Adrenal gland (tissue), 5 donors: ENCODE measurements at regions not wholly inside any gene's neighbourhood (a gene's known extent, or its start where the extent isn't known, plus 50 kb on each side); places are given as distances from the start of the nearest gene placed in this dataset.

Source experiments
- CTCF ChIP-seq, 6 experiments: fragments of 450-650 bp in 4 of 6; fragments of 200-600 bp in 2 of 6; sonication (generic) in 1 of 6; IDR thresholded peaks; 1 replicate in 5 of 6; 2 replicates in 1 of 6; pipeline versions ENCODE4 v1.5.1 to v1.8.0; 2016 to 2021; ENCODE audit warnings: antibody characterized with exemption in 6 of 6, mild to moderate bottlenecking in 2 of 6, moderate library complexity in 1 of 6
- POLR2A ChIP-seq, 2 donors: fragments of 450-650 bp; IDR thresholded peaks; one replicate each; pipeline ENCODE4 v1.6.1; 2017; ENCODE audit warnings: antibody characterized with exemption in 2 of 2, mild to moderate bottlenecking in 2 of 2, moderate library complexity in 1 of 2
- donor health status: DM: no; HTN: no; CAD: no.

GRCh38 chr2:139495851-139496250, 715.7 kb upstream of the NXPH2 start:
- TF ChIP-seq CTCF (IDR thresholded peaks at IDR 0.05) = no peak
- no peak for TF ChIP-seq POLR2A (IDR thresholded peaks at IDR 0.05)
